GM12878 (cell line): ENCODE measurements at regions not wholly inside any gene's neighbourhood (a gene's known extent, or its start where the extent isn't known, plus 50 kb on each side); places are given as distances from the start of the nearest gene placed in this dataset.

ENCODE experiments used
- ATAC-seq: fragments of 200-7000 bp; cut with Tn5 transposase; 3 replicates; pipeline ENCODE4 v1.9.1; 2020; ENCODE audit warnings: mild to moderate bottlenecking, moderate library complexity
- BruUV-seq: library from RNA; stranded (reverse); fragments of 400-500 nt; replicated peaks from 2 replicates; lab custom pipeline; 2021; lab: Mats Ljungman, UMichigan
- CTCF ChIA-PET: fragments of 300-600 bp; sonication (Branson Sonifier 250); formaldehyde crosslinking; extraction: SDS; loops from one replicate; lab custom pipeline; 2021; ENCODE audit warnings: inconsistent platforms; lab: Yijun Ruan, JAX
- POLR2A ChIA-PET: fragments of 350-600 bp; formaldehyde crosslinking; extraction: SDS; loops from one replicate; lab custom pipeline; 2021; ENCODE audit warnings: inconsistent platforms; lab: Charles Lee
- RAD21 ChIA-PET: fragments of 300-600 bp; sonication (Branson Sonifier 250); formaldehyde crosslinking; loops from one replicate; lab custom pipeline; 2023; ENCODE audit warnings: antibody characterized with exemption; ENCODE audit not compliant: unreplicated experiment; lab: Charles Lee
- SMC1A ChIA-PET: fragments of 300-600 bp; sonication (Branson Sonifier 250); formaldehyde crosslinking; loops from one replicate; lab custom pipeline; 2023; ENCODE audit not compliant: unreplicated experiment, uncharacterized antibody; lab: Charles Lee
- DNase-seq: peaks from one replicate; pipeline ENCODE4 v3.0.0-alpha.2; 2011; ENCODE audit warnings: low read depth, low spot score
- FAIRE-seq: peaks from 3 replicates; lab custom pipeline; 2011; peaks lifted over from hg19 to GRCh38; lab: Jason Lieb, UNC
- H2AFZ ChIP-seq: 2 replicates; pipeline ENCODE4 v1.6.0; 2011; ENCODE audit warnings: low read depth, low read length, control low read depth; ENCODE audit not compliant: control insufficient read depth
- H3K27ac ChIP-seq: 2 replicates; pipeline ENCODE4 v1.5.1; 2011; ENCODE audit warnings: control low read depth; ENCODE audit not compliant: control insufficient read depth, insufficient read depth
- H3K27me3 ChIP-seq, 2 experiments: replicated peaks in 1 of 2; 2 replicates each; pipeline versions ENCODE4 v1.6.0 to v1.6.1; 2011; ENCODE audit warnings: low read length in 1 of 2; ENCODE audit not compliant: control insufficient read depth in 2 of 2, insufficient read depth in 2 of 2
- H3K36me3 ChIP-seq, 2 experiments: 2 replicates each; pipeline ENCODE4 v1.5.1; 2011; ENCODE audit warnings: low read length in 1 of 2; ENCODE audit not compliant: control insufficient read depth in 2 of 2, insufficient read depth in 2 of 2
- H3K4me1 ChIP-seq: 2 replicates; pipeline ENCODE4 v1.6.1; 2011; ENCODE audit warnings: mild to moderate bottlenecking, low read length, moderate library complexity, mixed read lengths; ENCODE audit not compliant: control insufficient read depth, insufficient read depth
- H3K4me2 ChIP-seq: 2 replicates; pipeline ENCODE4 v1.6.0; 2011; ENCODE audit warnings: control low read depth; ENCODE audit not compliant: control insufficient read depth, insufficient read depth
- H3K4me3 ChIP-seq: fragments of 200-600 bp; sonication (generic); 2 replicates; pipeline ENCODE4 v1.5.1; 2016
- H3K79me2 ChIP-seq: 2 replicates; pipeline ENCODE4 v1.6.0; 2011; ENCODE audit warnings: low read length; ENCODE audit not compliant: control insufficient read depth, insufficient read depth
- H3K9ac ChIP-seq: 2 replicates; pipeline ENCODE4 v1.8.0; 2011; ENCODE audit warnings: low read length, control low read depth, mixed read lengths; ENCODE audit not compliant: control insufficient read depth, insufficient read depth
- H3K9me3 ChIP-seq: replicated peaks from 3 replicates; pipeline ENCODE4 v1.5.1; 2011; ENCODE audit warnings: mild to moderate bottlenecking, low read length; ENCODE audit not compliant: control insufficient read depth, insufficient read depth
- H4K20me1 ChIP-seq: 2 replicates; pipeline ENCODE4 v1.6.0; 2011; ENCODE audit not compliant: control insufficient read depth, insufficient read depth
- ATF7 ChIP-seq: fragments of 450-650 bp; IDR thresholded peaks from 2 replicates; pipeline ENCODE4 v1.6.1; 2016; ENCODE audit warnings: low read depth, mild to moderate bottlenecking
- CHD1 ChIP-seq: IDR thresholded peaks from 2 replicates; pipeline ENCODE4 v1.6.1; 2012; ENCODE audit warnings: low read depth, low read length, improper control_type of control experiment
- CREM ChIP-seq: IDR thresholded peaks from 2 replicates; pipeline ENCODE4 v1.6.1; 2014; ENCODE audit warnings: antibody characterized with exemption, low read depth
- E2F8 ChIP-seq: fragments of 450-650 bp; IDR thresholded peaks from 2 replicates; pipeline ENCODE4 v1.6.1; 2018; ENCODE audit warnings: mild to moderate bottlenecking, low read depth, moderate library complexity; ENCODE audit not compliant: partially characterized antibody
- ETV6 ChIP-seq, 2 experiments: fragments of 450-650 bp in 1 of 2; IDR thresholded peaks in 1 of 2; conservative IDR thresholded peaks in 1 of 2; 2 replicates each; pipeline ENCODE4 v1.6.1; 2014; ENCODE audit warnings: antibody characterized with exemption in 1 of 2, borderline replicate concordance in 1 of 2, low read depth in 1 of 2, mild to moderate bottlenecking in 1 of 2, moderate library complexity in 1 of 2
- FOXM1 ChIP-seq: IDR thresholded peaks from 2 replicates; pipeline ENCODE4 v1.6.1; 2012; ENCODE audit warnings: low read depth, mild to moderate bottlenecking, inconsistent platforms, low read length, moderate library complexity
- IRF4 ChIP-seq: IDR thresholded peaks from 2 replicates; pipeline ENCODE4 v1.6.1; 2011; ENCODE audit warnings: low read depth, low read length
- MEF2A ChIP-seq: IDR thresholded peaks from 2 replicates; pipeline ENCODE4 v1.6.1; 2011; ENCODE audit warnings: low read depth, mild to moderate bottlenecking, low read length, moderate library complexity; ENCODE audit not compliant: insufficient read depth
- MTA2 ChIP-seq: fragments of 450-650 bp; IDR thresholded peaks from 2 replicates; pipeline ENCODE4 v1.6.1; 2016; ENCODE audit warnings: low read depth, mild to moderate bottlenecking, moderate library complexity
- NFYB ChIP-seq: IDR thresholded peaks from 2 replicates; pipeline ENCODE4 v1.6.1; 2011; ENCODE audit warnings: low read depth, mild to moderate bottlenecking, low read length, improper control_type of control experiment, moderate library complexity; ENCODE audit not compliant: insufficient read depth
- PAX5 ChIP-seq: IDR thresholded peaks from 2 replicates; pipeline ENCODE4 v1.6.1; 2011; ENCODE audit warnings: low read depth, low read length, borderline replicate concordance
- POLR2AphosphoS5 ChIP-seq: IDR thresholded peaks from 2 replicates; pipeline ENCODE4 v1.6.1; 2011; ENCODE audit warnings: mild to moderate bottlenecking, low read length, inconsistent platforms
- RAD21 ChIP-seq: IDR thresholded peaks from 2 replicates; pipeline ENCODE4 v1.6.1; 2011; ENCODE audit warnings: mild to moderate bottlenecking, low read depth, low read length, moderate library complexity; ENCODE audit not compliant: insufficient read depth
- SUZ12 ChIP-seq: fragments of 200-600 bp; sonication (generic); IDR thresholded peaks from one replicate; pipeline ENCODE4 v1.6.1; 2018; ENCODE audit warnings: antibody characterized with exemption, mild to moderate bottlenecking; ENCODE audit not compliant: unreplicated experiment
- WGBS: methylation state at CpG from one replicate; pipeline ENCODE4 v1.1.6; 2016; ENCODE audit warnings: low lambda C conversion rate; ENCODE audit not compliant: insufficient replicate concordance, insufficient coverage; ENCODE audit errors: missing lambda C conversion rate; 5-methylcytosine and 5-hydroxymethylcytosine counted together
- in situ Hi-C: fragments of 300-500 bp; cut with MboI; formaldehyde crosslinking; loops from 9 replicates; pipeline ENCODE4 v1.14.3; 2018; ENCODE audit warnings: mixed read lengths
- intact Hi-C: fragments of 100-400 bp; cut with micrococcal nuclease; formaldehyde crosslinking; loops from one replicate; pipeline ENCODE4 v1.14.2; 2022; ENCODE audit not compliant: unreplicated experiment

- no peak for TF ChIP-seq E2F8
- TF ChIP-seq FOXM1 = no peak
- no peak for TF ChIP-seq SUZ12
- TF ChIP-seq CHD1 = no peak
- TF ChIP-seq ATF7 = no peak
- TF ChIP-seq MTA2 = no peak
- no peak for TF ChIP-seq NFYB
- no peak for TF ChIP-seq CREM
- TF ChIP-seq RAD21 = no peak
Measured at GRCh38 chr9:115520646-115521045, 402.7 kb upstream of the TNC start (continued).

GRCh38 chr9:115522912-115523311, 405.0 kb upstream of the TNC start:
- Histone ChIP-seq H3K4me1 (no peaks in the 10 kb centered on the region), H3K4me2 (no peak overlapping the region), H3K79me2 (no peaks in the 10 kb centered on the region), H3K9ac (no peak overlapping the region), H3K27me3 (no peaks in the 10 kb centered on the region), H3K36me3 (no peaks in the 10 kb centered on the region), H3K4me3 (no peak overlapping the region), H2AFZ (no peak overlapping the region), H3K27ac (no peak overlapping the region), H4K20me1 (no peaks in the 10 kb centered on the region), H3K9me3 (no peaks in the 10 kb centered on the region)
- TF ChIP-seq PAX5 = no peak
- TF ChIP-seq POLR2AphosphoS5 = no peak
- no peak for TF ChIP-seq ETV6 (conservative IDR thresholded peaks at IDR 0.05 in 1 of 2, IDR thresholded peaks at IDR 0.05 in 1 of 2; ENCODE audit: borderline replicate concordance in 1 of 2, low read depth in 1 of 2)
- no peak for TF ChIP-seq MEF2A
- no peak for TF ChIP-seq IRF4
- intact Hi-C loops = loop anchor here (1.0 to 5.0 kb wide), 4 partner anchors 176 to 486 kb away; no protein-coding TSS in a partner anchor
- WGBS = 32% methylated on average over 3 of the region's 3 CpGs
- DNase-seq (no peak), FAIRE-seq (no peak), ATAC-seq (no peak)
- no TSS peak for BruUV-seq
- CTCF ChIA-PET = interaction anchor here (0.7 to 2.5 kb wide), 7 partner anchors 12 to 842 kb away, joined by 3 to 15 read pairs (median 3); no protein-coding TSS in a partner anchor
- in situ Hi-C loops = loop anchor here (10.0 kb wide), 4 partner anchors 508 to 1108 kb away; no protein-coding TSS in a partner anchor
- SMC1A ChIA-PET = interaction anchor here (0.7 to 1.9 kb wide), 3 partner anchors 9 to 820 kb away, joined by 3 to 5 read pairs (median 3); no protein-coding TSS in a partner anchor
- POLR2A ChIA-PET = no interaction called here
- RAD21 ChIA-PET = interaction anchor here (1.2 to 1.4 kb wide), 2 partner anchors 175 to 296 kb away, joined by 4 to 6 read pairs; no protein-coding TSS in a partner anchor
